Body of pancreas (tissue), 4 donors: ENCODE measurements at regions not wholly inside any gene's neighbourhood (a gene's known extent, or its start where the extent isn't known, plus 50 kb on each side); places are given as distances from the start of the nearest gene placed in this dataset.

ENCODE experiments used
- POLR2A ChIP-seq, 3 donors: fragments of 450-650 bp; IDR thresholded peaks; one replicate each; pipeline ENCODE4 v1.6.1; 2016; ENCODE audit warnings: antibody characterized with exemption in 3 of 3, mild to moderate bottlenecking in 2 of 3
- TF ChIP-seq, protein P1 (sequence below), 7 experiments: fragments of 450-650 bp in 4 of 7; fragments of 200-600 bp in 3 of 7; sonication (generic) in 3 of 7; IDR thresholded peaks; one replicate each; pipeline ENCODE4 v1.5.1; 2016 to 2019; ENCODE audit warnings: antibody characterized with exemption in 7 of 7

DNA sequence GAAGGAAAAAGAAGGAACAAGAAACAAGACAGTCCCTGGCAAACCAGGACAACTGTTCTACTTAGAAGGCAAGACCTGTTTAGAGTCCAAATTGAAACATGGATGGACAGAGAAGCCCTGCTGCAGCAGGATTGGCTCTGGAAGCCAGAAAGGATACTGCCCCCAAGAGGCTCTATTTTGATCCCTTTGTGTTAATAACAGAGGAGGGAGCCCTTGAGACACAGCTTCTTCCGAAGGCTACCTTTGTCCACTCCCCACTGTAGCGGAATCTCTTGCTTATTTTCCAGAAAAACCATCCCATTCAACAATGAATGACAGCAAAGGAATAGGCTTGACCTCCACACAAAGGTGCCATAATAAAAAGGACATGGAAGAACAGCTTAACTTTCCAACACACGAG is 120.3 kb upstream of the FOXK1 start:
- TF ChIP-seq, protein P1, sequence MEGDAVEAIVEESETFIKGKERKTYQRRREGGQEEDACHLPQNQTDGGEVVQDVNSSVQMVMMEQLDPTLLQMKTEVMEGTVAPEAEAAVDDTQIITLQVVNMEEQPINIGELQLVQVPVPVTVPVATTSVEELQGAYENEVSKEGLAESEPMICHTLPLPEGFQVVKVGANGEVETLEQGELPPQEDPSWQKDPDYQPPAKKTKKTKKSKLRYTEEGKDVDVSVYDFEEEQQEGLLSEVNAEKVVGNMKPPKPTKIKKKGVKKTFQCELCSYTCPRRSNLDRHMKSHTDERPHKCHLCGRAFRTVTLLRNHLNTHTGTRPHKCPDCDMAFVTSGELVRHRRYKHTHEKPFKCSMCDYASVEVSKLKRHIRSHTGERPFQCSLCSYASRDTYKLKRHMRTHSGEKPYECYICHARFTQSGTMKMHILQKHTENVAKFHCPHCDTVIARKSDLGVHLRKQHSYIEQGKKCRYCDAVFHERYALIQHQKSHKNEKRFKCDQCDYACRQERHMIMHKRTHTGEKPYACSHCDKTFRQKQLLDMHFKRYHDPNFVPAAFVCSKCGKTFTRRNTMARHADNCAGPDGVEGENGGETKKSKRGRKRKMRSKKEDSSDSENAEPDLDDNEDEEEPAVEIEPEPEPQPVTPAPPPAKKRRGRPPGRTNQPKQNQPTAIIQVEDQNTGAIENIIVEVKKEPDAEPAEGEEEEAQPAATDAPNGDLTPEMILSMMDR (IDR thresholded peaks at IDR 0.05) = no peak
- TF ChIP-seq POLR2A (IDR thresholded peaks at IDR 0.05) = no peak
